Fibroblast of skin of left quadriceps (primary cell): ENCODE measurements at regions not wholly inside any gene's neighbourhood (a gene's known extent, or its start where the extent isn't known, plus 50 kb on each side); places are given as distances from the start of the nearest gene placed in this dataset.

Experiments used
- DNase-seq, 2 experiments: peaks; one replicate each; pipeline ENCODE4 v3.0.0-alpha.2; 2013; ENCODE audit warnings: low read depth in 2 of 2

- no peak for DNase-seq
Observed at GRCh38 chr1:239268007-239268406, 118.4 kb upstream of the CHRM3 start.

GRCh38 chr1:239263801-239264200, 122.6 kb upstream of the CHRM3 start:
- no peak for DNase-seq

- DNase-seq, result no peak
Observed at GRCh38 chr1:239262538-239262937, 123.8 kb upstream of the CHRM3 start.

- no peak for DNase-seq
Observed at GRCh38 chr1:239261521-239261920, 124.8 kb upstream of the CHRM3 start.

GRCh38 chr1:239260842-239261241, 125.5 kb upstream of the CHRM3 start:
- DNase-seq, result no peak

- DNase-seq, result no peak
Observed at GRCh38 chr1:239255628-239256160, 130.7 kb upstream of the CHRM3 start.

- DNase-seq, result no peak
Observed at GRCh38 chr1:239254999-239255398, 131.4 kb upstream of the CHRM3 start.

- no peak for DNase-seq
Observed at GRCh38 chr1:239253032-239253431, 133.3 kb upstream of the CHRM3 start.

- DNase-seq, result no peak
Observed at GRCh38 chr1:239250353-239251035, 135.9 kb upstream of the CHRM3 start.

GRCh38 chr1:239247285-239247684, 139.1 kb upstream of the CHRM3 start:
- DNase-seq, result no peak

- DNase-seq, result no peak
Observed at GRCh38 chr1:239244084-239244483, 142.3 kb upstream of the CHRM3 start.

GRCh38 chr1:239243006-239243405, 143.4 kb upstream of the CHRM3 start:
- no peak for DNase-seq

- DNase-seq, result no peak
Observed at GRCh38 chr1:239242404-239242803, 144.0 kb upstream of the CHRM3 start.

- DNase-seq, result no peak
Observed at GRCh38 chr1:239240736-239241135, 145.6 kb upstream of the CHRM3 start.

- DNase-seq, result no peak
Observed at GRCh38 chr1:239239529-239239928, 146.8 kb upstream of the CHRM3 start.

GRCh38 chr1:239237912-239238311, 148.5 kb upstream of the CHRM3 start:
- DNase-seq, result no peak

- no peak for DNase-seq
Observed at GRCh38 chr1:239233626-239234025, 152.7 kb upstream of the CHRM3 start.

GRCh38 chr1:239232921-239233320, 153.4 kb upstream of the CHRM3 start:
- DNase-seq, result no peak

- DNase-seq, result no peak
Observed at GRCh38 chr1:239228451-239228850, 157.9 kb upstream of the CHRM3 start.

GRCh38 chr1:239225396-239225795, 161.0 kb upstream of the CHRM3 start:
- no peak for DNase-seq

GRCh38 chr1:239224100-239224499, 162.3 kb upstream of the CHRM3 start:
- DNase-seq, result no peak

- no peak for DNase-seq
Observed at GRCh38 chr1:239222999-239223398, 163.4 kb upstream of the CHRM3 start.

- DNase-seq, result no peak
Observed at GRCh38 chr1:239221656-239222055, 164.7 kb upstream of the CHRM3 start.

GRCh38 chr1:239219679-239220078, 166.7 kb upstream of the CHRM3 start:
- no peak for DNase-seq
